ENCODE measurements at regions not wholly inside any gene's neighbourhood (a gene's known extent, or its start where the extent isn't known, plus 50 kb on each side); places are given as distances from the start of the nearest gene placed in this dataset.

- Mint-ChIP-seq H3K36me3 (no peaks in the 10 kb centered on the region), H3K4me3 (no peak overlapping the region), H3K27ac (no peak overlapping the region), H3K4me1 (ENCODE audit: low read depth in 2 of 2) (no peaks in the 10 kb centered on the region), H3K9me3 (no peaks in the 10 kb centered on the region), H3K27me3 (peaks cover 6 to 15% of the 10 kb centered on the region in 2 donors)
- no peak for DNase-seq (ENCODE audit: low spot score)
- ATAC-seq, result no peak
Observed at GRCh38 chr1:168949672-168950071, 156.8 kb upstream of the ATP1B1 start.

- no peak for DNase-seq (ENCODE audit: low spot score)
- Mint-ChIP-seq H3K27me3 (peaks cover 12 to 22% of the 10 kb centered on the region in 2 donors), H3K4me1 (ENCODE audit: low read depth in 2 of 2) (no peaks in the 10 kb centered on the region), H3K9me3 (no peaks in the 10 kb centered on the region), H3K27ac (no peak overlapping the region), H3K4me3 (no peak overlapping the region), H3K36me3 (no peaks in the 10 kb centered on the region)
- ATAC-seq, result no peak
Observed at GRCh38 chr1:168957818-168958217, 148.7 kb upstream of the ATP1B1 start.

GRCh38 chr1:168958562-168959289 is 147.8 kb upstream of the ATP1B1 start:
- H3K9me3 Mint-ChIP-seq, result no peaks in the 10 kb centered on the region
- H3K4me1 Mint-ChIP-seq (ENCODE audit: low read depth in 2 of 2), result no peaks in the 10 kb centered on the region
- H3K27ac Mint-ChIP-seq, result no peak overlapping the region
- no peaks in the 10 kb centered on the region for H3K36me3 Mint-ChIP-seq
- ATAC-seq, result no peak
- H3K4me3 Mint-ChIP-seq, result no peak overlapping the region
- no peak for DNase-seq (ENCODE audit: low spot score)
- peaks cover 12 to 22% of the 10 kb centered on the region in 2 donors for H3K27me3 Mint-ChIP-seq

GRCh38 chr1:168959382-168959781 is 147.1 kb upstream of the ATP1B1 start:
- Mint-ChIP-seq H3K4me3 (no peak overlapping the region), H3K27ac (no peak overlapping the region), H3K4me1 (ENCODE audit: low read depth in 2 of 2) (no peaks in the 10 kb centered on the region), H3K36me3 (no peaks in the 10 kb centered on the region), H3K27me3 (peaks cover 12 to 22% of the 10 kb centered on the region in 2 donors), H3K9me3 (no peaks in the 10 kb centered on the region)
- DNase-seq (ENCODE audit: low spot score) (no peak), ATAC-seq (no peak)

- Mint-ChIP-seq H3K36me3 (no peaks in the 10 kb centered on the region), H3K27me3 (peaks cover 12 to 22% of the 10 kb centered on the region in 2 donors)
Observed at GRCh38 chr1:168960114-168960513, 146.4 kb upstream of the ATP1B1 start.

GRCh38 chr1:168960595-168960994 is 145.9 kb upstream of the ATP1B1 start:
- H3K4me1 Mint-ChIP-seq (ENCODE audit: low read depth in 2 of 2), result no peaks in the 10 kb centered on the region
- peaks cover 12 to 22% of the 10 kb centered on the region in 2 donors for H3K27me3 Mint-ChIP-seq
- H3K27ac Mint-ChIP-seq, result no peak overlapping the region
- ATAC-seq, result no peak
- H3K36me3 Mint-ChIP-seq, result no peaks in the 10 kb centered on the region
- H3K9me3 Mint-ChIP-seq, result no peaks in the 10 kb centered on the region
- H3K4me3 Mint-ChIP-seq, result no peak overlapping the region
- DNase-seq (ENCODE audit: low spot score), result no peak

More at GRCh38 chr1:168960114-168960513, 146.4 kb upstream of the ATP1B1 start:
- ATAC-seq, result no peak
- no peak for DNase-seq (ENCODE audit: low spot score)
- Mint-ChIP-seq H3K4me3 (no peak overlapping the region), H3K9me3 (no peaks in the 10 kb centered on the region), H3K4me1 (ENCODE audit: low read depth in 2 of 2) (no peaks in the 10 kb centered on the region), H3K27ac (no peak overlapping the region)

GRCh38 chr1:168963601-168964000 is 142.9 kb upstream of the ATP1B1 start:
- no peaks in the 10 kb centered on the region for H3K9me3 Mint-ChIP-seq
- no peaks in the 10 kb centered on the region for H3K4me1 Mint-ChIP-seq (ENCODE audit: low read depth in 2 of 2)
- no peak overlapping the region for H3K27ac Mint-ChIP-seq
- no peak for ATAC-seq
- H3K4me3 Mint-ChIP-seq, result no peak overlapping the region
- DNase-seq (ENCODE audit: low spot score), result no peak
- H3K36me3 Mint-ChIP-seq, result no peaks in the 10 kb centered on the region
- peaks cover 6 to 11% of the 10 kb centered on the region in 2 donors for H3K27me3 Mint-ChIP-seq

- H3K36me3 Mint-ChIP-seq, result no peaks in the 10 kb centered on the region
- peaks cover 9 to 11% of the 10 kb centered on the region in 2 donors for H3K27me3 Mint-ChIP-seq
- no peak for DNase-seq (ENCODE audit: low spot score)
- no peak overlapping the region for H3K27ac Mint-ChIP-seq
- ATAC-seq, result no peak
- no peaks in the 10 kb centered on the region for H3K4me1 Mint-ChIP-seq (ENCODE audit: low read depth in 2 of 2)
- H3K4me3 Mint-ChIP-seq, result no peak overlapping the region
- H3K9me3 Mint-ChIP-seq, result no peaks in the 10 kb centered on the region
Observed at GRCh38 chr1:168964478-168964877, 142.0 kb upstream of the ATP1B1 start.

- H3K9me3 Mint-ChIP-seq, result no peaks in the 10 kb centered on the region
- ATAC-seq, result no peak
- no peak for DNase-seq (ENCODE audit: low spot score)
- H3K4me1 Mint-ChIP-seq (ENCODE audit: low read depth in 2 of 2), result no peaks in the 10 kb centered on the region
- H3K27me3 Mint-ChIP-seq, result peaks cover 8 to 11% of the 10 kb centered on the region in 2 donors
- no peaks in the 10 kb centered on the region for H3K36me3 Mint-ChIP-seq
- H3K27ac Mint-ChIP-seq, result no peak overlapping the region
- H3K4me3 Mint-ChIP-seq, result no peak overlapping the region
Observed at GRCh38 chr1:168966217-168966616, 140.3 kb upstream of the ATP1B1 start.

- no peak for ATAC-seq
- peaks cover 5 to 6% of the 10 kb centered on the region in 2 donors for H3K27me3 Mint-ChIP-seq
- no peaks in the 10 kb centered on the region for H3K4me1 Mint-ChIP-seq (ENCODE audit: low read depth in 2 of 2)
- no peak overlapping the region for H3K27ac Mint-ChIP-seq
- no peaks in the 10 kb centered on the region for H3K9me3 Mint-ChIP-seq
- DNase-seq (ENCODE audit: low spot score), result no peak
- H3K36me3 Mint-ChIP-seq, result no peaks in the 10 kb centered on the region
- H3K4me3 Mint-ChIP-seq, result no peak overlapping the region
Observed at GRCh38 chr1:168966636-168967035, 139.9 kb upstream of the ATP1B1 start.

- H3K27me3 Mint-ChIP-seq, result peaks cover 6 to 7% of the 10 kb centered on the region in 2 donors
- no peak overlapping the region for H3K27ac Mint-ChIP-seq
- H3K9me3 Mint-ChIP-seq, result no peaks in the 10 kb centered on the region
- no peak overlapping the region for H3K4me3 Mint-ChIP-seq
- no peak for DNase-seq (ENCODE audit: low spot score)
- ATAC-seq, result no peak
- no peaks in the 10 kb centered on the region for H3K4me1 Mint-ChIP-seq (ENCODE audit: low read depth in 2 of 2)
- H3K36me3 Mint-ChIP-seq, result no peaks in the 10 kb centered on the region
Observed at GRCh38 chr1:168970926-168971659, 135.4 kb upstream of the ATP1B1 start.

GRCh38 chr1:168972225-168972624 is 134.3 kb upstream of the ATP1B1 start:
- no peak for DNase-seq (ENCODE audit: low spot score)
- no peaks in the 10 kb centered on the region for H3K4me1 Mint-ChIP-seq (ENCODE audit: low read depth in 2 of 2)
- peaks cover 6 to 8% of the 10 kb centered on the region in 2 donors for H3K27me3 Mint-ChIP-seq
- no peak overlapping the region for H3K27ac Mint-ChIP-seq
- no peaks in the 10 kb centered on the region for H3K36me3 Mint-ChIP-seq
- no peak overlapping the region for H3K4me3 Mint-ChIP-seq
- ATAC-seq, result no peak
- no peaks in the 10 kb centered on the region for H3K9me3 Mint-ChIP-seq

GRCh38 chr1:168972887-168973286 is 133.6 kb upstream of the ATP1B1 start:
- H3K27ac Mint-ChIP-seq, result no peak overlapping the region
- ATAC-seq, result no peak
- H3K4me3 Mint-ChIP-seq, result no peak overlapping the region

GRCh38 chr1:168974117-168974516 is 132.4 kb upstream of the ATP1B1 start:
- ATAC-seq (no peak), DNase-seq (ENCODE audit: low spot score) (no peak)
- Mint-ChIP-seq H3K4me3 (no peak overlapping the region), H3K4me1 (ENCODE audit: low read depth in 2 of 2) (no peaks in the 10 kb centered on the region), H3K27me3 (peaks cover 6 to 10% of the 10 kb centered on the region in 2 donors), H3K36me3 (no peaks in the 10 kb centered on the region), H3K27ac (no peak overlapping the region), H3K9me3 (peaks cover 2% of the 10 kb centered on the region)

More at GRCh38 chr1:168972887-168973286, 133.6 kb upstream of the ATP1B1 start:
- Mint-ChIP-seq H3K9me3 (no peaks in the 10 kb centered on the region), H3K4me1 (ENCODE audit: low read depth in 2 of 2) (no peaks in the 10 kb centered on the region), H3K36me3 (no peaks in the 10 kb centered on the region), H3K27me3 (peaks cover 6 to 10% of the 10 kb centered on the region in 2 donors)
- no peak for DNase-seq (ENCODE audit: low spot score)

Data from natural killer cell treated with Interleukin-12 subunit alpha and Interleukin-12 subunit beta and Interleukin-15 and Interleukin-18, amount 100 ng/mL, for 72 hours (primary cell).